GM12864 (cell line): ENCODE measurements at regions not wholly inside any gene's neighbourhood (a gene's known extent, or its start where the extent isn't known, plus 50 kb on each side); places are given as distances from the start of the nearest gene placed in this dataset.

Experiments
- DNase-seq: peaks from one replicate; pipeline ENCODE4 v3.0.0-alpha.2; 2011; ENCODE audit warnings: low read depth
- H3K4me3 ChIP-seq: 2 replicates; pipeline ENCODE4 v1.5.1; 2011; ENCODE audit warnings: mild to moderate bottlenecking, low read depth, low read length, control low read depth
- CTCF ChIP-seq: IDR thresholded peaks from 2 replicates; pipeline ENCODE4 v1.5.1; 2011; ENCODE audit warnings: low read depth, mild to moderate bottlenecking, moderate library complexity, low read length, control low read depth, inconsistent platforms; ENCODE audit errors: missing control alignments

GRCh38 chr11:28879869-28880268, 771.7 kb downstream of the METTL15 start:
- no peak overlapping the region for H3K4me3 ChIP-seq
- TF ChIP-seq CTCF, result no peak
- no peak for DNase-seq

GRCh38 chr11:28878025-28878424, 769.8 kb downstream of the METTL15 start:
- no peak overlapping the region for H3K4me3 ChIP-seq
- DNase-seq, result no peak
- TF ChIP-seq CTCF, result no peak

- H3K4me3 ChIP-seq, result no peak overlapping the region
- no peak for TF ChIP-seq CTCF
- DNase-seq, result no peak
These were observed 769.2 kb downstream of the METTL15 start for GRCh38 chr11:28877340-28877739.

- H3K4me3 ChIP-seq, result no peak overlapping the region
- DNase-seq, result no peak
- no peak for TF ChIP-seq CTCF
These were observed 766.5 kb downstream of the METTL15 start for GRCh38 chr11:28874706-28875105.

GRCh38 chr11:28871090-28871489, 762.9 kb downstream of the METTL15 start:
- H3K4me3 ChIP-seq, result no peak overlapping the region
- TF ChIP-seq CTCF, result no peak
- no peak for DNase-seq

GRCh38 chr11:28863422-28863821, 755.2 kb downstream of the METTL15 start:
- no peak for TF ChIP-seq CTCF
- DNase-seq, result no peak
- H3K4me3 ChIP-seq, result no peak overlapping the region

GRCh38 chr11:28860893-28861292, 752.7 kb downstream of the METTL15 start:
- TF ChIP-seq CTCF, result no peak
- H3K4me3 ChIP-seq, result no peak overlapping the region
- no peak for DNase-seq
